ENCODE measurements at regions not wholly inside any gene's neighbourhood (a gene's known extent, or its start where the extent isn't known, plus 50 kb on each side); places are given as distances from the start of the nearest gene placed in this dataset.

- Histone ChIP-seq H3K4me3 (ENCODE audit: low read depth, low read length) (no peak overlapping the region), H3K36me3 (ENCODE audit: control insufficient read depth, insufficient read depth, low read length) (no peaks in the 10 kb centered on the region), H3K27ac (ENCODE audit: insufficient read depth, low read length, poor library complexity, severe bottlenecking) (no peak overlapping the region), H3K9me3 (ENCODE audit: control insufficient read depth in 2 of 2, low read length in 2 of 2) (peaks cover 0 to 2% of the 10 kb centered on the region in 2 experiments), H3K4me1 (ENCODE audit: control insufficient read depth, insufficient read depth, low read length, poor library complexity, severe bottlenecking) (peaks cover 29% of the 10 kb centered on the region), H3K27me3 (ENCODE audit: control insufficient read depth, insufficient read depth, low read length) (no peaks in the 10 kb centered on the region)
- Mint-ChIP-seq H3K27me3 (no peaks in the 10 kb centered on the region), H3K4me1 (peaks cover 19 to 56% (median 41%) of the 10 kb centered on the region in 4 donors), H3K4me3 (peak overlapping the region in 1 of 4 donors; percentile 34), H3K27ac (no peak overlapping the region), H3K36me3 (no peaks in the 10 kb centered on the region), H3K9me3 (peaks cover 0 to 14% (median 0%) of the 10 kb centered on the region in 7 donors)
- no peak for ATAC-seq (ENCODE audit: low read depth in 2 of 2)
- no peak for DNase-seq
Measured at GRCh38 chr2:8517850-8518498, 163.9 kb upstream of the ID2 start.

DNA sequence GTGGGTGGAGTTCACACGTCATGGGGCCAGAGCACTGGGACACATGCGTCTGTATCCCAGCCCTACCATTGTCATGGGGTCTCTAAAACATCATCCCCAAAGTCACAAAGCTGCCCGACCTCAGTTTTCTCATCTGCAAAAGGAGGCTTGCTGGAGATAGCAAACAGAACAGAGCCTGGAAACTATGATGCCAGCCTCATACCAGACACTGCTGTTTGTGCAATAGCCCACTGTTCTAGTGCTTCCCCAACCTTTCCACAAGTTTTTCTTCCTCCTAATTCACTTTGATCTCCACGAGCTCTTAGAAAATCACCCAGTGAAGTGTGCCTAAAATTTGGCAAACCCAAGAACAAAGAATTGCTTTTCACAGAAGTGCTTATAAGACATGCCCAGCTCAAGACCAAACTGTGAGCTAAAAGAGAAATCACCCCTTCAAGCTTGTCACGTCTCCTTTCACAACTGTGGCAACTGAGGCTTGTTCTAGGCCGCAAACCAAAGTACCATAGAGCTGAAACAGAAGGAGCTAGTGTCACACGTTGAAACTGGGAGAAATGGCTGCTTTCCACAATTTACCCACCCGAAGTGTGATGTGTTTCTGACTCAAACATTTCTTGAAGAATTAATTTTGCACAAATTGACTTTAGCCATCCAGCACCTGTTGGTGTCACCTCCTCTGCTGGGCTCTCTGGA, 162.7 kb upstream of the ID2 start:
- H3K4me3 ChIP-seq (ENCODE audit: low read depth, low read length), result no peak overlapping the region
- H3K9me3 ChIP-seq (ENCODE audit: control insufficient read depth in 2 of 2, low read length in 2 of 2), result peaks cover 0 to 2% of the 10 kb centered on the region in 2 experiments
- no peaks in the 10 kb centered on the region for H3K27me3 ChIP-seq (ENCODE audit: control insufficient read depth, insufficient read depth, low read length)
- no peaks in the 10 kb centered on the region for H3K36me3 ChIP-seq (ENCODE audit: control insufficient read depth, insufficient read depth, low read length)
- ATAC-seq (ENCODE audit: low read depth in 2 of 2), result no peak
- Mint-ChIP-seq H3K27me3 (no peaks in the 10 kb centered on the region), H3K27ac (peak overlapping the region in 1 of 3 donors; percentile 8), H3K36me3 (no peaks in the 10 kb centered on the region), H3K9me3 (peaks cover 0 to 6% (median 0%) of the 10 kb centered on the region in 7 donors), H3K4me1 (peaks cover 22 to 59% (median 40%) of the 10 kb centered on the region in 4 donors), H3K4me3 (no peak overlapping the region)
- DNase-seq, result no peak
- H3K27ac ChIP-seq (ENCODE audit: insufficient read depth, low read length, poor library complexity, severe bottlenecking), result no peak overlapping the region
- peaks cover 34% of the 10 kb centered on the region for H3K4me1 ChIP-seq (ENCODE audit: control insufficient read depth, insufficient read depth, low read length, poor library complexity, severe bottlenecking)

DNA sequence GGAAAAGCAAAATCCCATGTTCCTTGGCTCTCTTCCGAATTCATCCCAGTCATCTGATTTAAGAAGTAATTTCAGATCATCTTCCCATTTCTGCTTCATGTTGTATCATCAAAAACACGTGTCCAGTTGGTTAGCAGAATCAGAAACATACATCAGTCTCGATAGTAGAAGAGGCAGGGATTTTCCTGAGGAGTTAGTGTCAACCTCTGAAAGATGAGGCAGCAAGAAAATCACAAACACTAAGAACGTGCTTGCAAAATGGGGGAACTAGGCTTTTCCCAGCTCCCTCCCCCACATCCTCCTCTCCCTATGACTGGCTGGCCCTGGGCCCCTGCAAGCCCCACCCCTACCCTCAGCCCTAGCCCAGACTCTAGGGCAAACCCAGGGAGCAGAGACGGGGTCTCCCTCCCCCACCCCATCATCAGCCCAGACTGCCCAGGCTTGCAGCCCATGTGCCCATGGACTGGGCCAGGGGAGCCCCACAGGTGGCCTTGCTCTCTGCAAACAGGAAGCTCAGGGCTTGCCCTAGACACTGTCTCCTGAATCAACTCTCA, 161.0 kb upstream of the ID2 start:
- Histone ChIP-seq H3K4me1 (ENCODE audit: control insufficient read depth, insufficient read depth, low read length, poor library complexity, severe bottlenecking) (peaks cover 19% of the 10 kb centered on the region), H3K27ac (ENCODE audit: insufficient read depth, low read length, poor library complexity, severe bottlenecking) (no peak overlapping the region), H3K9me3 (ENCODE audit: control insufficient read depth in 2 of 2, low read length in 2 of 2) (no peaks in the 10 kb centered on the region), H3K27me3 (ENCODE audit: control insufficient read depth, insufficient read depth, low read length) (no peaks in the 10 kb centered on the region), H3K36me3 (ENCODE audit: control insufficient read depth, insufficient read depth, low read length) (no peaks in the 10 kb centered on the region), H3K4me3 (ENCODE audit: low read depth, low read length) (no peak overlapping the region)
- ATAC-seq (ENCODE audit: low read depth in 2 of 2) (no peak), DNase-seq (peak in 1 of 3 donors; percentile 27)
- no peaks in the 10 kb centered on the region for H3K27me3 Mint-ChIP-seq
- H3K36me3 Mint-ChIP-seq, result no peaks in the 10 kb centered on the region
- peaks cover 0 to 3% (median 0%) of the 10 kb centered on the region in 7 donors for H3K9me3 Mint-ChIP-seq
- H3K4me3 Mint-ChIP-seq, result no peak overlapping the region
- H3K4me1 Mint-ChIP-seq, result peaks cover 12 to 44% (median 31%) of the 10 kb centered on the region in 4 donors
- peak overlapping the region in 1 of 3 donors; percentile 12 for H3K27ac Mint-ChIP-seq

DNA sequence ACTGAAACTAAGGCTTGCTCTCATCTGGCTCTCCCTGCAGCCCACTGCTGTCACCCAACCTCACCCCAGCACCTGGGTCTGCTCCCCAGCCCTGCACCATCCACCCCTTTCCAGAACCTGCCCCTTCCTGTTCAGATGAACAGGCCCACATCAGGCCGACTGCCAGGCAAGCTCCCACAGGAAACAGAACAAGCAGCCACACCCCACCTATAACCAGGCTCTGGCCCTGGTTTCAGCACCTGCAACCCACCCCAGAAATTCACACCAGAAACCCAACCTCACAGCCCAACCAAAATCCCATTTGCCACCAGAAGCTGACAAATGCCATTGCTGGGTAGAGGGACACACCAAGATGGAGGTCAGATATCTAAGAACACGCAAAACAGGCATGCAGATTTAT, 159.2 kb upstream of the ID2 start:
- Histone ChIP-seq H3K4me1 (ENCODE audit: control insufficient read depth, insufficient read depth, low read length, poor library complexity, severe bottlenecking) (peaks cover 12% of the 10 kb centered on the region), H3K27ac (ENCODE audit: insufficient read depth, low read length, poor library complexity, severe bottlenecking) (no peak overlapping the region), H3K9me3 (ENCODE audit: control insufficient read depth in 2 of 2, low read length in 2 of 2) (no peaks in the 10 kb centered on the region), H3K27me3 (ENCODE audit: control insufficient read depth, insufficient read depth, low read length) (no peaks in the 10 kb centered on the region), H3K36me3 (ENCODE audit: control insufficient read depth, insufficient read depth, low read length) (no peaks in the 10 kb centered on the region), H3K4me3 (ENCODE audit: low read depth, low read length) (no peak overlapping the region)
- H3K27ac Mint-ChIP-seq, result peak overlapping the region; percentile 21 to 93 (median 84)
- ATAC-seq (ENCODE audit: low read depth in 2 of 2) (peak in 1 of 2 donors; percentile 37), DNase-seq (peak in 1 of 3 donors; percentile 52)
- peaks cover 0 to 1% (median 0%) of the 10 kb centered on the region in 7 donors for H3K9me3 Mint-ChIP-seq
- no peaks in the 10 kb centered on the region for H3K27me3 Mint-ChIP-seq
- H3K4me3 Mint-ChIP-seq, result peak overlapping the region in 2 of 4 donors; percentile 41 to 52
- no peaks in the 10 kb centered on the region for H3K36me3 Mint-ChIP-seq
- peaks cover 8 to 35% (median 24%) of the 10 kb centered on the region in 4 donors for H3K4me1 Mint-ChIP-seq

DNA sequence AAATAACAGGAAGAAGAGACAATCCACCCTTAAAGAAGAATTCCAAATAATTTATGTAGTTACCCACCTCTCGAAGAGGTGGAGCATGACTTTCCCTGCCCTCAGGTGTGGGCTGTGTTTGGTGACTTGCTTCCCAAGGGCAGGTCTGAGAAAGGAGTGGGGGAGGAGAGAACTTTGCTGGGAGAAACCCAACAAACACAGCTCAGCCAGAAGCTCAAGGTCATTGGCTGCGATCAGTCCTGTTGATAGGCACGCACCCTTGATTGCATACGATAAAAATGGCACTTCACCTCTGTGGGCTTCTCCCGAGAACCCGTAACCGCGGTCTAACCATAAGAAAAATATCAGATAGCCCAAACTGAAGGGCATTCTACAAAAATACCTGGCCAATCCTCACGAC, 157.5 kb upstream of the ID2 start:
- ATAC-seq (ENCODE audit: low read depth in 2 of 2) (no peak), DNase-seq (no peak)
- Mint-ChIP-seq H3K36me3 (no peaks in the 10 kb centered on the region), H3K27me3 (no peaks in the 10 kb centered on the region), H3K4me3 (no peak overlapping the region), H3K4me1 (peaks cover 8 to 35% (median 24%) of the 10 kb centered on the region in 4 donors), H3K9me3 (peaks cover 0 to 1% (median 0%) of the 10 kb centered on the region in 7 donors), H3K27ac (no peak overlapping the region)
- H3K4me1 ChIP-seq (ENCODE audit: control insufficient read depth, insufficient read depth, low read length, poor library complexity, severe bottlenecking), result peaks cover 12% of the 10 kb centered on the region
- no peaks in the 10 kb centered on the region for H3K27me3 ChIP-seq (ENCODE audit: control insufficient read depth, insufficient read depth, low read length)
- H3K9me3 ChIP-seq (ENCODE audit: control insufficient read depth in 2 of 2, low read length in 2 of 2), result no peaks in the 10 kb centered on the region
- H3K36me3 ChIP-seq (ENCODE audit: control insufficient read depth, insufficient read depth, low read length), result no peaks in the 10 kb centered on the region
- H3K27ac ChIP-seq (ENCODE audit: insufficient read depth, low read length, poor library complexity, severe bottlenecking), result no peak overlapping the region
- H3K4me3 ChIP-seq (ENCODE audit: low read depth, low read length), result no peak overlapping the region

DNA sequence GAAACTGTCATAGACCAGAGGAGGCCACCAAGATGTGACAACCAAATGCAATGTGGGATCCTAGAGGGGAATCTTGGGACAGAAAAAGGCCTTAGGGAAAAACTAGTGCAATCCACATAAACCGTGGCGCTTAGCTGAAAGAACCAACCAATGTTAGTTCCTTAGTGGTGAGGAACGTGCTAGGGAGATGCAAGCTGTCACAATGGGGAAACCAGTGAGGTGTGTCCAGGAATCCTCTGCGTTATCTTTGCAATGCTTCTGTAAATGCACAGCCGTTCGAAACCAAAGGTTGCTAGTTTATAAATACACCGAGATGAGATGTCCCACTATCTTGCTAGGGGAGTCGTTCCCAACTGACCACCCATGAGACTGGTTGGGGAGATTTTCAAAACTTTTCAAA, 157.0 kb upstream of the ID2 start:
- no peaks in the 10 kb centered on the region for H3K36me3 Mint-ChIP-seq
- H3K9me3 Mint-ChIP-seq, result peaks cover 0 to 2% (median 0%) of the 10 kb centered on the region in 7 donors

GRCh38 chr2:8525236-8525581, 156.6 kb upstream of the ID2 start:
- peaks cover 0 to 4% (median 0%) of the 10 kb centered on the region in 7 donors for H3K9me3 Mint-ChIP-seq
- peaks cover 8 to 31% (median 24%) of the 10 kb centered on the region in 4 donors for H3K4me1 Mint-ChIP-seq
- no peak overlapping the region for H3K27ac ChIP-seq (ENCODE audit: insufficient read depth, low read length, poor library complexity, severe bottlenecking)
- H3K36me3 Mint-ChIP-seq, result no peaks in the 10 kb centered on the region
- ATAC-seq (ENCODE audit: low read depth in 2 of 2) (no peak), DNase-seq (no peak)
- no peaks in the 10 kb centered on the region for H3K36me3 ChIP-seq (ENCODE audit: control insufficient read depth, insufficient read depth, low read length)
- no peak overlapping the region for H3K4me3 ChIP-seq (ENCODE audit: low read depth, low read length)
- H3K4me1 ChIP-seq (ENCODE audit: control insufficient read depth, insufficient read depth, low read length, poor library complexity, severe bottlenecking), result peaks cover 12% of the 10 kb centered on the region
- no peaks in the 10 kb centered on the region for H3K27me3 ChIP-seq (ENCODE audit: control insufficient read depth, insufficient read depth, low read length)
- H3K27ac Mint-ChIP-seq, result no peak overlapping the region
- no peaks in the 10 kb centered on the region for H3K27me3 Mint-ChIP-seq
- no peaks in the 10 kb centered on the region for H3K9me3 ChIP-seq (ENCODE audit: control insufficient read depth in 2 of 2, low read length in 2 of 2)
- H3K4me3 Mint-ChIP-seq, result no peak overlapping the region

More for the DNA sequence above, 157.0 kb upstream of the ID2 start:
- DNase-seq (no peak), ATAC-seq (ENCODE audit: low read depth in 2 of 2) (no peak)
- Histone ChIP-seq H3K36me3 (ENCODE audit: control insufficient read depth, insufficient read depth, low read length) (no peaks in the 10 kb centered on the region), H3K27ac (ENCODE audit: insufficient read depth, low read length, poor library complexity, severe bottlenecking) (no peak overlapping the region), H3K4me3 (ENCODE audit: low read depth, low read length) (no peak overlapping the region), H3K27me3 (ENCODE audit: control insufficient read depth, insufficient read depth, low read length) (no peaks in the 10 kb centered on the region), H3K4me1 (ENCODE audit: control insufficient read depth, insufficient read depth, low read length, poor library complexity, severe bottlenecking) (peaks cover 12% of the 10 kb centered on the region), H3K9me3 (ENCODE audit: control insufficient read depth in 2 of 2, low read length in 2 of 2) (no peaks in the 10 kb centered on the region)
- Mint-ChIP-seq H3K4me3 (no peak overlapping the region), H3K27ac (no peak overlapping the region), H3K27me3 (no peaks in the 10 kb centered on the region), H3K4me1 (peaks cover 8 to 35% (median 24%) of the 10 kb centered on the region in 4 donors)
